Femur (tissue), 1 donor: ENCODE measurements at regions not wholly inside any gene's neighbourhood (a gene's known extent, or its start where the extent isn't known, plus 50 kb on each side); places are given as distances from the start of the nearest gene placed in this dataset.
"Not testable (repeated sequence)": the region's sequence is repeated elsewhere in the genome, so short reads cannot be mapped to it uniquely, and the experiment has no call there.

ENCODE experiments used
- DNase-seq: peaks from one replicate; pipeline ENCODE4 v3.0.0-alpha.2; 2017

DNA sequence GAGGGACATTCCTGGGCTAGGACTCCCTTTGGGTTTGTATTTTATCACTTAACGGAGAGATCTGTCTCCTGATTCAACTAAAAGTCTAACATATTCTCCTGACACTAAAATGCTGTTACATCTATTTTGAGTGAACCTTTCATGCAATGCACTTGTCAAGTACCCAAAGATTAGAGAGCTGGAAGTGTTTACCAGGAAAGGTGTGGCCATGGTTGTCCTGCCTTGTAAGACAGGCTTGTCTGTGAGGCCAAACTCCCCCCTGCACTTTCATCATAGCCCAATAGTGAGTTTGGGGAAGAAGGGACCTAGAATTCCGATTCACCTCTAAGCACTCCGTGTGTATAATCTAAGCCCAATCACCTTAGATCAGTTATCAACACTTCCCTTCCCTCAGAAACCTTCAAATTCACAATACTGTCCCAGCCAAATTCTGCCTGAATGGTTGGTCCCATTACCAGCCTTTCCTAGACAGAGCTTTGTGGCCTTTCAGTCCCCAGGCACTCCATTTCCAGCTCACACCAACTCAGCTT lies 162.6 kb upstream of the NAMPT start:
- DNase-seq, result no peak

DNA sequence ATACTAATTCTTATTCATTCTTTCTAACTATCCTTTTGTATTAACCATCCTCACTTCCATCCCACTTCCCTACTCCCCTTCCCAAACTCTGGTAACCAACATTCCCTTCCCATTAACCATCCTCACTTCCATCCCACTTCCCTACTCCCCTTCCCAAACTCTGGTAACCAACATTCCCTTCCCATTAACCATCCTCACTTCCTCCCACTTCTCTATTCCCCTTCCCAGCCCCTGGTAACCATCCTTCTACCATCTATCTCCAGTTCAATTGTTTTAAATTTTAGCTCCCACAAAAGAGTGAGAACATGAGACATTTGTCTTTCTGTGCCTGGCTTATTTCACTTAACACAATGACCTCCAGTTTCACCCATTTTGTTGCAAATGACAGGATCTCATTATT lies 160.6 kb upstream of the NAMPT start:
- not testable (repeated sequence) for DNase-seq

DNA sequence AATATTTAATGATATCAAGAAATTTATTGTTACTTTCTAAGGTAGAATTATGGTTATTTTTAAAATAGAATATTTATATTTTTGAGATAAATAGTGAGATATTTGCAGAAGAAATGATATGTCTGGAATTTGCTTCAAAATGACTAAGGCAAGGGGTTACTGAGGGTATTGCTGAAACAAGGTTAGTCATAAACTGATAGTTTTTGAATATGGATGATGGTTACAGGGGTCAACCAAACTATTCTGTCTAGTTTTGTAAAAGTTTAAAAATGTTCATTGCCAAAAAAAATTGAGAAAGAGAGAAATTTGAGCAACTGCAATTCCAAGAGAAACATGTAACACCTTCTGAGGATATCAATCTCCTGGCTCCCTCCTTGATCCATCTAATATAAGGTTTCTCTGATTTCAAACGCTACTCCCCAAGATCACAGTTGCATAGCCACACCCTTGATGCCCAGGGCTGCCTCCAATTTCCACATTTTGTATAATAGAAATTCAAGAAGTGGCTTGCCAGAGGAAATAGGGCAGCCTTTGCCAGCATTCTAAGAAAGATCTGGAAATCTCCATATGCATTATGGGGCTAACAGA lies 159.4 kb upstream of the NAMPT start:
- no peak for DNase-seq

- no peak for DNase-seq
Measured at GRCh38 chr7:106443156-106443555, 158.4 kb upstream of the NAMPT start.

DNA sequence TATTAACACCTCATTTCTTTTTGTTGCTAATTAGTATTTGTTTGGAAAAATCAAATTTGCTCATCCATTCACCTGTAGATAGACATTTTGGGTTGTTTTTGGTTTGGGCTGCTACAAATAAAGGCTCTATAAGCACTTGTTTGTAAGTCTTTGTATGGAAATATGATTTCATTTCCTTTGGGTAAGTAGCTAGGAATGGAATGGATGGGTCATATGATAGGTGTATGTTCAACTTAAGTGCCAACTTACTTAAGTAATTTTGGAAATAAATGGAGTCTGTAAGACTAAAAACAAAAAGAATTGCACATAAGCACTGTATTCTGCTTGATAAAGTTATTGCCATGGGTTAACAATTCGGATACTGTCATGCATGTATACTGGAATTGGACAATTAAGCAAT lies 157.7 kb upstream of the NAMPT start:
- DNase-seq, result no peak

DNA sequence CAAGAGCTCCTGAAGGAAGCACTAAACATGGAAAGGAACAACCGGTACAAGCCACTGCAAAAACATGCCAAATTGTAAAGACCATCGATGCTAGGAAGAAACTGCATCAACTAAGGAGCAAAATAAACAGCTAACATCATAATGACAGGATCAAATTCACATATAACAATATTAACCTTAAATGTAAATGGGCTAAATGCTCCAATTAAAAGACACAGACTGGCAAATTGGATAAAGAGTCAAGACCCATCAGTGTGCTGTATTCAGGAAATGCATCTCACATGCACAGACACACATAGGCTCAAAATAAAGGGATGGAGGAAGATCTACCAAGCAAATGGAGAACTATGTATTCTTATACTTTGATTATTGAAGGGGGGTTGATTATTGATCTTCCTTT lies 156.6 kb upstream of the NAMPT start:
- DNase-seq, result not testable (repeated sequence)

DNA sequence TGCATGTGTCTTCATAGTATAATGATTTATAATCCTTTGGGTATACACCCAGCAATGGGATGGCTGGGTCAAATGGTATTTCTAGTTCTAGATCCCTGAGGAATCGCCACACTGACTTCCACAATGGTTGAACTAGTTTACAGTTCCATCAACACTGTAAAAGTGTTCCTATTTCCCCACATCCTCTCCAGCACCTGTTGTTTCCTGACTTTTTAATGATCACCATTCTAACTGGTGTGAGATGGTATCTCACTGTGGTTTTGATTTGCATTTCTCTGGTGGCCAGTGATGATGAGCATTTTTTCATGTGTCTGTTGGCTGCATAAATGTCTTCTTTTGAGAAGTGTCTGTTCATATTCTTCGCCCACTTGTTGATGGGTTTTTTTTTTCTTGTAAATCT lies 152.2 kb upstream of the NAMPT start:
- not testable (repeated sequence) for DNase-seq

- DNase-seq, result no peak
Measured at GRCh38 chr7:106433377-106433776, 148.6 kb upstream of the NAMPT start.

- no peak for DNase-seq
Measured at GRCh38 chr7:106430535-106431455, 146.0 kb upstream of the NAMPT start.

DNA sequence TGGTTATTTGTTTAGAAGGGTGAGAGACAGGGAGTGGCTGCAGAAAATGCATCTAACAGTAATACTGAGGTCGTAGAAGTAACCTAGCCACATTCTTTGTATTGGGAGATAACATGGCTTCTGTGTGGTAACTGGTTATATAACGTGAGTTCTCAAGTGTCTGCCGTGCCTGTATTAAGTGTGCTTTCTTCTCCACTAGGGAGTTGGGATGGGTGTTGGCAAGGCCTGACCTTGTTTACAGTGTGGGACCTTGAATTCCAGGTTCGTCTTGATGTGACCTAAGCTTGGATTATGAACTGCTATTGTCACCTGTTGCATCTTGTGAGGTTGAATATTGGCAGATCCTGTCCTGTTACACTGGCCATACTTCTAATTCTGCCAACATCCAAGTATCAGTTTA lies 145.3 kb upstream of the NAMPT start:
- no peak for DNase-seq

- no peak for DNase-seq
Measured at GRCh38 chr7:106426803-106427202, 142.0 kb upstream of the NAMPT start.

DNA sequence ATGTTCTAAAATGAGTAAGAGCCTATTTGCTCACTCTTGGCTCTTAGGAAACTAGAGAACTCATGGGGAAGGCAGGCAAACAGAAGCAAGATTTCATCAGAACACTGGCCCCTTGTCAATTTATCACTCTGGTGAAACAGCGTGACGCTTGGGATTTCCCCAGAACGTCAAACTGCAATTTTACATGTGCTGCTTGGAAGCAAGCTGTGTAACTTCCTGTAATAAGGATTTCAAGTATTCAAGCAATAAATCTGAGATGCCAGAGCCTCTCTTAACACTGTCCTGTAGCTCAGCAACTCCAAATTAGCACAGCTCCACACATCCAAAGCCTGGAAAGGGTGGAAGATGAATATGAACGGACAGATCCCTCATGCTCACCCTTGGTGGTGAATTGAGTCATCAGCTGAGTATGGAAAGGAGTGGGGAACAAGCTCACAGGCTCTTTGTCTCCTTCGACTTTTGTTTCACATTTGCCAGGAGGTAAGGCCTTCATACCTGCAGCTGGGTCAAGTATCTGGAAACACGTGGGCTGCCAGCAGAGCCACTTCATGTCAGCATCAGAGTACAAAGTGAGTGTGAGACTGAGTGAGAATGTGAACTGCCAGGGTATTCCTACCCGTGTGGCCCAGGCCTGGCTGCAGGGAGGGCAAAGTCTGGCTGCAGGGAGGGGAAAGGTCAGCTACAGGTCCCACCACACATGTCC lies 140.4 kb upstream of the NAMPT start:
- peak; percentile 80 for DNase-seq

DNA sequence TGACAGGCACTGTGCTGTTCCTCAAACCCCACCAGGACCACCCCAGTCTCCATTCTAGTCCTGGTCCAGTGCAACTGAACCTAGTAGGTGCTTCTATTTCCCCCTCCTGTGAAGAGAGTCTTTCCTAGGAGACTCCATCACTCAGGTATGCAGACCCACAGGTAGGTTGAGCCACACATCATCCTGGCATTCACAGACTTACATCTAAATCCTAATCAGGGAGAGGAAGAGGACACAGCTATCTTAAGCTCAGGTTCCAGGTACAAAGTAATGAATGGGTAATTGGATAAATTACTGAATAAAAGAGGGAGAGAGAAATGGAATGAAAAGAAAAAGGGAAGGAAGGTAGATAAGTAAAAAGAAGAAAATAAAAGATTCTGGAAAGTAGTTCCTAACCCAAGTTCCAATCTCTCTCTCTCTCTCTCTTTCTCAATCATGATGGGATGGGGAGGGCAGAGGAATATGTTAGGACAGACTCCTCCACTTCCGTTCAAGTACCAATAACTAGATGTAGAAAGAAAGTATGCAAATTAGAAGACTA lies 139.8 kb upstream of the NAMPT start:
- DNase-seq, result no peak

GRCh38 chr7:106423821-106424475 lies 139.2 kb upstream of the NAMPT start:
- DNase-seq, result no peak

DNA sequence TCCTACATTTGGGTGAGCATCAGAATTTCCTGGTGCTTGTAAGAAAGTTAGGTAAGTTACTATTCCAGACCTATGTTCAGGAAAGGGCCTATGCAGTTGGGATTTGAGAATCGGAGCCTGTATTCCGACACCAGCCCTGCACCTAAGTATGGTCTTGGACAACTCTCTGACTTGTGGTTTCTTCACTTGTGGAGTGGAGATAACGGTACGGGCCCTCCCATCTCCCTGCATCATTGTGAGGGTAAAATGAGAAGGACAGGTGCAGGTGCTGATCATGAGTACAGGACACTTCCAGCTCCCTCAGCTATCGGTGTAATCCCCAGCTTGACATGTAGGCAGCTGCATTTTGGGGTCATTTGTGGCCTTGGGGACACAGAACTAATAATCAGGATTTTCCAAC lies 138.3 kb upstream of the NAMPT start:
- no peak for DNase-seq

- DNase-seq, result peak; percentile 85
Measured at GRCh38 chr7:106421181-106421762, 136.5 kb upstream of the NAMPT start.

DNA sequence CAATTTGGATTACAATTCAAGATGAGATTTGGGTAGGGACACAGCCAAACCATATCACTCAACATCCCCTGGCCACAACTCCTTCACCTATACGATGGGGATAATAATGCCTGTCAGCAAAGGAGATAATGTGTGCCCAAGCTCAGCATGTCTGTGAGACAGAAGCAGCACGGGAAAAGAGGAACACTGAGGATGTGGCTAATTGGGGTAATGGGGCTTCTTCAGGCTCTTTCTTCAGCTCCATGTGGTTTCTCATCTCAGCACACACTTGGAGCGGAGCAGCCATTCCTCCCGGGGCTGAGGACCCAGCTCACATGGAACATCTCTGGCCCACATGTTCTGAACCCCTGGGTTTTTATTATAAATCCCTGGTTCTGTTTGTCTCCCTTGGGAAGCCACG lies 136.0 kb upstream of the NAMPT start:
- no peak for DNase-seq

- no peak for DNase-seq
Measured at GRCh38 chr7:106420210-106420609, 135.4 kb upstream of the NAMPT start.

- no peak for DNase-seq
Measured at GRCh38 chr7:106419455-106420182, 134.8 kb upstream of the NAMPT start.

DNA sequence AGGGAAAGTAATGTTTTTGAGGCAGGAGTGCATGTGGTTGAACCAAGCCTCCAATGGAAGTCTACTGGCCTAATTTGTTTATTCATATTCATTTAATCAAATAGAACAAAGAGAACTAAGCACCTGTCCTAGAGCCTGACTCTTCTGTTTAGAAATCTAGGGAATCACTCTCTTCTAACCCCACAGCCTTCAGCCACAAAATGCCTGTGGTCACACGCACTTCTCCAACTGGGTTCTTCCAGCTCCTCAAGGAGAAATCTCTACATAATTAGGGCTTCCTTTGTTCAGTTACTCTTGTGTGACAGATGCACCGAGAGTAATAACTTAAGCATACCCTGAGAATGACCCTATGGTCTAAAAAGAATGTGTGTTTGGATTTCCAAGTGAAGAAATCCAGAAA lies 133.7 kb upstream of the NAMPT start:
- no peak for DNase-seq

DNA sequence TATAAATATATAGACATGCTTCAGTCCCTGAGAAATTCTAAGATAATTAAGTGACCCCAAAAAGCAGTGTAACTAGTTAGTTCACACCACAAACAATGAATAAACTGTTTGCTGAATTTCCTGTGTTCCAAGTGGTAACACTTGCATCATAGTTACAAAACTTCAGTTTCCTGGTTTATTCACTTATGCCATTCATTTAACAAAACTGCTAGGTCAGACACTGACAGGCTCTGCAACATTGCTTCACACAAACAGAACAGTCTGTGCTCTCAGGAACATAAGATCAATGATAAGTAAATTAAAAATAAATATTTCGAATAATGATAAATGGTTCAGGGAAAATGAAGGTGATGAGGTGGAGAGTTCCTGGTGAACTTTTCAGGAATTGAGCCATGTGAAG lies 133.3 kb upstream of the NAMPT start:
- DNase-seq, result no peak
